SK-N-SH (cell line): ENCODE measurements at regions not wholly inside any gene's neighbourhood (a gene's known extent, or its start where the extent isn't known, plus 50 kb on each side); places are given as distances from the start of the nearest gene placed in this dataset.

Experiments used
- CHD2 ChIP-seq: fragments of 150-350 bp; IDR thresholded peaks from 2 replicates; pipeline ENCODE4 v1.6.1; 2018; ENCODE audit warnings: low read length; ENCODE audit not compliant: partially characterized antibody
- ELF1 ChIP-seq: IDR thresholded peaks from 2 replicates; pipeline ENCODE4 v1.4.0; 2012
- EP300 ChIP-seq, 2 experiments: IDR thresholded peaks; 2 replicates each; pipeline versions ENCODE4 v1.4.0 to v1.6.1; 2012; ENCODE audit warnings: borderline replicate concordance in 1 of 2, low read depth in 1 of 2, low read length in 1 of 2
- JUND ChIP-seq: IDR thresholded peaks from 2 replicates; pipeline ENCODE4 v1.4.0; 2012
- RFX5 ChIP-seq: IDR thresholded peaks from 2 replicates; pipeline ENCODE4 v1.6.1; 2012; ENCODE audit warnings: mild to moderate bottlenecking, improper control_type of control experiment, low read length
- TF ChIP-seq, protein P1 (sequence below): fragments of 200-600 bp; sonication (generic); IDR thresholded peaks from 2 replicates; pipeline ENCODE4 v1.6.1; 2017; ENCODE audit warnings: antibody characterized with exemption, mild to moderate bottlenecking, moderate library complexity
- TF ChIP-seq, protein P2 (sequence below): fragments of 150-350 bp; IDR thresholded peaks from 2 replicates; pipeline ENCODE4 v1.6.1; 2016; ENCODE audit warnings: mild to moderate bottlenecking, low read depth, low read length
- TF ChIP-seq, protein P3 (sequence below): IDR thresholded peaks from 2 replicates; pipeline ENCODE4 v1.6.1; 2012; ENCODE audit warnings: mild to moderate bottlenecking, low read depth, low read length, moderate library complexity
- TF ChIP-seq, protein P4 (sequence below): fragments of 150-350 bp; IDR thresholded peaks from 2 replicates; pipeline ENCODE4 v1.6.1; 2017; ENCODE audit warnings: antibody characterized with exemption, low read length, low read depth, borderline replicate concordance
- TF ChIP-seq, protein P5 (sequence below): IDR thresholded peaks from 2 replicates; pipeline ENCODE4 v1.4.0; 2012; ENCODE audit warnings: low read depth

DNA sequence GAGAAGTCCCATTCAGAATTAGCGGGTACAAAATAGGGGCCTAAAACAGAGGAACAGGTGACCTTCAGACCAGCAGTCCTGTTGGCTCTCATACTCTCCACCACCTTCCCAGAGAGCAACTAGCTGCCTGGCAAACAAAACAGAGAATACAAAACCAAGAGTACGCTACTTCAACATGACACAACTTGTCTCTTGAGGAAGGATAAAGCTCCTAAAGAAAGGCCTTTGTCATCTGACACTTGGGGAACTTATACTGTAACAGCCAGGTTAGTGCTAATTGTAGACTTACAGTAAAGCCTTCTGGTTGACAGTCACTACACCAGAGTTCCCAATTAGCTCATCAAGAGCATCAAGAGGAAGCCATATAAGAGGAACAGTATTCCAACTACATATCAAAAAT, 282.1 kb upstream of the NT5C1B start:
- TF ChIP-seq, protein P1, sequence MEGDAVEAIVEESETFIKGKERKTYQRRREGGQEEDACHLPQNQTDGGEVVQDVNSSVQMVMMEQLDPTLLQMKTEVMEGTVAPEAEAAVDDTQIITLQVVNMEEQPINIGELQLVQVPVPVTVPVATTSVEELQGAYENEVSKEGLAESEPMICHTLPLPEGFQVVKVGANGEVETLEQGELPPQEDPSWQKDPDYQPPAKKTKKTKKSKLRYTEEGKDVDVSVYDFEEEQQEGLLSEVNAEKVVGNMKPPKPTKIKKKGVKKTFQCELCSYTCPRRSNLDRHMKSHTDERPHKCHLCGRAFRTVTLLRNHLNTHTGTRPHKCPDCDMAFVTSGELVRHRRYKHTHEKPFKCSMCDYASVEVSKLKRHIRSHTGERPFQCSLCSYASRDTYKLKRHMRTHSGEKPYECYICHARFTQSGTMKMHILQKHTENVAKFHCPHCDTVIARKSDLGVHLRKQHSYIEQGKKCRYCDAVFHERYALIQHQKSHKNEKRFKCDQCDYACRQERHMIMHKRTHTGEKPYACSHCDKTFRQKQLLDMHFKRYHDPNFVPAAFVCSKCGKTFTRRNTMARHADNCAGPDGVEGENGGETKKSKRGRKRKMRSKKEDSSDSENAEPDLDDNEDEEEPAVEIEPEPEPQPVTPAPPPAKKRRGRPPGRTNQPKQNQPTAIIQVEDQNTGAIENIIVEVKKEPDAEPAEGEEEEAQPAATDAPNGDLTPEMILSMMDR, result no peak
- TF ChIP-seq, protein P2, sequence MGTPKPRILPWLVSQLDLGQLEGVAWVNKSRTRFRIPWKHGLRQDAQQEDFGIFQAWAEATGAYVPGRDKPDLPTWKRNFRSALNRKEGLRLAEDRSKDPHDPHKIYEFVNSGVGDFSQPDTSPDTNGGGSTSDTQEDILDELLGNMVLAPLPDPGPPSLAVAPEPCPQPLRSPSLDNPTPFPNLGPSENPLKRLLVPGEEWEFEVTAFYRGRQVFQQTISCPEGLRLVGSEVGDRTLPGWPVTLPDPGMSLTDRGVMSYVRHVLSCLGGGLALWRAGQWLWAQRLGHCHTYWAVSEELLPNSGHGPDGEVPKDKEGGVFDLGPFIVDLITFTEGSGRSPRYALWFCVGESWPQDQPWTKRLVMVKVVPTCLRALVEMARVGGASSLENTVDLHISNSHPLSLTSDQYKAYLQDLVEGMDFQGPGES, result no peak
- TF ChIP-seq, protein P3, sequence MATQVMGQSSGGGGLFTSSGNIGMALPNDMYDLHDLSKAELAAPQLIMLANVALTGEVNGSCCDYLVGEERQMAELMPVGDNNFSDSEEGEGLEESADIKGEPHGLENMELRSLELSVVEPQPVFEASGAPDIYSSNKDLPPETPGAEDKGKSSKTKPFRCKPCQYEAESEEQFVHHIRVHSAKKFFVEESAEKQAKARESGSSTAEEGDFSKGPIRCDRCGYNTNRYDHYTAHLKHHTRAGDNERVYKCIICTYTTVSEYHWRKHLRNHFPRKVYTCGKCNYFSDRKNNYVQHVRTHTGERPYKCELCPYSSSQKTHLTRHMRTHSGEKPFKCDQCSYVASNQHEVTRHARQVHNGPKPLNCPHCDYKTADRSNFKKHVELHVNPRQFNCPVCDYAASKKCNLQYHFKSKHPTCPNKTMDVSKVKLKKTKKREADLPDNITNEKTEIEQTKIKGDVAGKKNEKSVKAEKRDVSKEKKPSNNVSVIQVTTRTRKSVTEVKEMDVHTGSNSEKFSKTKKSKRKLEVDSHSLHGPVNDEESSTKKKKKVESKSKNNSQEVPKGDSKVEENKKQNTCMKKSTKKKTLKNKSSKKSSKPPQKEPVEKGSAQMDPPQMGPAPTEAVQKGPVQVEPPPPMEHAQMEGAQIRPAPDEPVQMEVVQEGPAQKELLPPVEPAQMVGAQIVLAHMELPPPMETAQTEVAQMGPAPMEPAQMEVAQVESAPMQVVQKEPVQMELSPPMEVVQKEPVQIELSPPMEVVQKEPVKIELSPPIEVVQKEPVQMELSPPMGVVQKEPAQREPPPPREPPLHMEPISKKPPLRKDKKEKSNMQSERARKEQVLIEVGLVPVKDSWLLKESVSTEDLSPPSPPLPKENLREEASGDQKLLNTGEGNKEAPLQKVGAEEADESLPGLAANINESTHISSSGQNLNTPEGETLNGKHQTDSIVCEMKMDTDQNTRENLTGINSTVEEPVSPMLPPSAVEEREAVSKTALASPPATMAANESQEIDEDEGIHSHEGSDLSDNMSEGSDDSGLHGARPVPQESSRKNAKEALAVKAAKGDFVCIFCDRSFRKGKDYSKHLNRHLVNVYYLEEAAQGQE, result no peak
- TF ChIP-seq JUND (no peak), CHD2 (no peak), ELF1 (no peak), RFX5 (no peak), EP300 (IDR thresholded peaks at IDR 0.05; ENCODE audit: borderline replicate concordance in 1 of 2, low read depth in 1 of 2, low read length in 1 of 2) (no peak)
- TF ChIP-seq, protein P4, sequence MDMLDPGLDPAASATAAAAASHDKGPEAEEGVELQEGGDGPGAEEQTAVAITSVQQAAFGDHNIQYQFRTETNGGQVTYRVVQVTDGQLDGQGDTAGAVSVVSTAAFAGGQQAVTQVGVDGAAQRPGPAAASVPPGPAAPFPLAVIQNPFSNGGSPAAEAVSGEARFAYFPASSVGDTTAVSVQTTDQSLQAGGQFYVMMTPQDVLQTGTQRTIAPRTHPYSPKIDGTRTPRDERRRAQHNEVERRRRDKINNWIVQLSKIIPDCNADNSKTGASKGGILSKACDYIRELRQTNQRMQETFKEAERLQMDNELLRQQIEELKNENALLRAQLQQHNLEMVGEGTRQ, result no peak
- TF ChIP-seq, protein P5, sequence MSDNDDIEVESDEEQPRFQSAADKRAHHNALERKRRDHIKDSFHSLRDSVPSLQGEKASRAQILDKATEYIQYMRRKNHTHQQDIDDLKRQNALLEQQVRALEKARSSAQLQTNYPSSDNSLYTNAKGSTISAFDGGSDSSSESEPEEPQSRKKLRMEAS, result no peak
